HCT116 (cell line): ENCODE measurements at regions not wholly inside any gene's neighbourhood (a gene's known extent, or its start where the extent isn't known, plus 50 kb on each side); places are given as distances from the start of the nearest gene placed in this dataset.

Experiments
- ATAC-seq: fragments of 200-7000 bp; cut with Tn5 transposase; 2 replicates; pipeline ENCODE4 v1.9.1; 2020; ENCODE audit warnings: mild to moderate bottlenecking, moderate library complexity
- BruUV-seq: library from RNA; stranded (reverse); fragments of 400-500 nt; replicated peaks from 2 replicates; lab custom pipeline; 2021; lab: Mats Ljungman, UMichigan
- CTCF ChIA-PET: fragments of 300-600 bp; sonication (Branson Sonifier 250); formaldehyde crosslinking; loops from one replicate; lab custom pipeline; 2021; ENCODE audit warnings: antibody characterized with exemption; lab: Charles Lee
- POLR2A ChIA-PET: fragments of 300-600, 350-600 bp; sonication (Branson Sonifier 250); formaldehyde crosslinking; loops from one replicate; lab custom pipeline; 2021; ENCODE audit warnings: antibody characterized with exemption; lab: Charles Lee
- RAD21 ChIA-PET, 2 experiments: fragments of 300-600 bp; sonication (Branson Sonifier 250); formaldehyde crosslinking; loops; one replicate each; lab custom pipeline; 2023; ENCODE audit warnings: low total read pairs in 2 of 2; ENCODE audit not compliant: uncharacterized antibody in 2 of 2, unreplicated experiment in 2 of 2, low non-redundant PET in 1 of 2; lab: Charles Lee
- DNase-seq: peaks from one replicate; pipeline ENCODE4 v3.0.0-alpha.2; 2010; ENCODE audit warnings: low read depth, low spot score
- H2AFZ ChIP-seq: fragments of 200-600 bp; shearing (Covaris generic), sonication (generic); 2 replicates; pipeline ENCODE4 v1.6.1; 2017; ENCODE audit warnings: low read depth, mixed run types, mixed read lengths, antibody characterized with exemption, low read length; ENCODE audit not compliant: poor library complexity, severe bottlenecking
- H3K27ac ChIP-seq: 2 replicates; pipeline ENCODE4 v1.5.1; 2012; ENCODE audit warnings: low read depth, low read length
- H3K27me3 ChIP-seq: fragments of 200-600 bp; sonication (generic); 2 replicates; pipeline ENCODE4 v1.6.1; 2016; ENCODE audit warnings: mixed run types, low read length, mixed read lengths; ENCODE audit not compliant: insufficient read depth
- H3K36me3 ChIP-seq, 2 experiments: fragments of 200-500 bp in 1 of 2; fragments of 200-600 bp in 1 of 2; sonication (Bioruptor generic) in 1 of 2; sonication (generic) in 1 of 2; 2 replicates each; pipeline versions ENCODE4 v1.5.1 to v1.6.1; 2014 to 2016; ENCODE audit warnings: low read length in 2 of 2, inconsistent platforms in 1 of 2, mixed read lengths in 1 of 2, mixed run types in 1 of 2; ENCODE audit not compliant: insufficient read depth in 2 of 2, control insufficient read depth in 1 of 2
- H3K4me1 ChIP-seq, 2 experiments: fragments of 200-600 bp in 1 of 2; sonication (generic) in 1 of 2; 2 replicates each; pipeline versions ENCODE4 v1.5.1 to v1.6.1; 2012 to 2017; ENCODE audit warnings: low read length in 2 of 2, inconsistent platforms in 1 of 2, mild to moderate bottlenecking in 1 of 2, mixed read lengths in 1 of 2, mixed run types in 1 of 2, moderate library complexity in 1 of 2; ENCODE audit not compliant: insufficient read depth in 2 of 2, control insufficient read depth in 1 of 2
- H3K4me2 ChIP-seq: fragments of 200-600 bp; sonication (generic); 2 replicates; pipeline ENCODE4 v1.6.1; 2017; ENCODE audit warnings: mixed run types, low read length, mixed read lengths
- H3K4me3 ChIP-seq, 2 experiments: fragments of 200-600 bp in 1 of 2; sonication (generic) in 1 of 2; replicated peaks in 1 of 2; 2 replicates each; pipeline ENCODE4 v1.5.1; 2011 to 2016; ENCODE audit warnings: low read length in 2 of 2, control low read depth in 1 of 2, low read depth in 1 of 2, mild to moderate bottlenecking in 1 of 2, mixed read lengths in 1 of 2, mixed run types in 1 of 2
- H3K79me2 ChIP-seq: fragments of 200-600 bp; sonication (generic); 2 replicates; pipeline ENCODE4 v1.6.1; 2017; ENCODE audit warnings: mild to moderate bottlenecking, mixed run types, low read length, moderate library complexity, mixed read lengths; ENCODE audit not compliant: insufficient read depth
- H3K9ac ChIP-seq: fragments of 200-600 bp; sonication (generic); 2 replicates; pipeline ENCODE4 v1.6.1; 2016; ENCODE audit warnings: low read length, mixed read lengths
- H3K9me2 ChIP-seq: fragments of 200-600 bp; sonication (generic), shearing (Covaris generic); 2 replicates; pipeline ENCODE4 v1.6.1; 2017; ENCODE audit warnings: mixed run types, mild to moderate bottlenecking, moderate library complexity; ENCODE audit not compliant: insufficient read depth
- H3K9me3 ChIP-seq, 2 experiments: fragments of 200-500 bp in 1 of 2; fragments of 200-600 bp in 1 of 2; sonication (Bioruptor generic) in 1 of 2; sonication (generic) in 1 of 2; 2 replicates each; pipeline ENCODE4 v1.6.1; 2014 to 2017; ENCODE audit warnings: low read length in 2 of 2, mixed read lengths in 2 of 2, inconsistent platforms in 1 of 2, low read depth in 1 of 2, mild to moderate bottlenecking in 1 of 2, mixed run types in 1 of 2, moderate library complexity in 1 of 2; ENCODE audit not compliant: control insufficient read depth in 1 of 2, insufficient read depth in 1 of 2
- H4K20me1 ChIP-seq: fragments of 200-600 bp; sonication (generic), shearing (Covaris generic); 2 replicates; pipeline ENCODE4 v1.6.1; 2017; ENCODE audit warnings: mixed run types, mild to moderate bottlenecking, moderate library complexity; ENCODE audit not compliant: insufficient read depth
- CBX3 ChIP-seq: IDR thresholded peaks from 2 replicates; pipeline ENCODE4 v1.6.1; 2012; ENCODE audit warnings: low read depth
- EGR1 ChIP-seq: IDR thresholded peaks from 2 replicates; pipeline ENCODE4 v1.6.1; 2012; ENCODE audit warnings: low read depth
- ELF1 ChIP-seq: IDR thresholded peaks from 2 replicates; pipeline ENCODE4 v1.6.1; 2012; ENCODE audit warnings: low read depth, borderline replicate concordance
- EZH2 ChIP-seq: fragments of 200-600 bp; sonication (generic); IDR thresholded peaks from 2 replicates; pipeline ENCODE4 v1.6.1; 2017; ENCODE audit warnings: antibody characterized with exemption, mixed run types
- EZH2phosphoT487 ChIP-seq: fragments of 200-600 bp; IDR thresholded peaks from 2 replicates; pipeline ENCODE4 v1.6.1; 2018; ENCODE audit warnings: antibody characterized with exemption, borderline replicate concordance
- FOSL1 ChIP-seq: IDR thresholded peaks from 2 replicates; pipeline ENCODE4 v1.6.1; 2012; ENCODE audit warnings: low read depth
- JUND ChIP-seq: IDR thresholded peaks from 2 replicates; pipeline ENCODE4 v1.6.1; 2012
- POLR2A ChIP-seq: IDR thresholded peaks from 2 replicates; pipeline ENCODE4 v1.7.0; 2011; ENCODE audit warnings: borderline replicate concordance; ENCODE audit not compliant: insufficient read depth, insufficient read length; ENCODE audit errors: extremely low read depth
- POLR2AphosphoS5 ChIP-seq: IDR thresholded peaks from 2 replicates; pipeline ENCODE4 v1.6.1; 2011; ENCODE audit warnings: mild to moderate bottlenecking, low read depth, low read length, moderate library complexity
- RAD21 ChIP-seq: IDR thresholded peaks from 2 replicates; pipeline ENCODE4 v1.6.1; 2012; ENCODE audit warnings: low read depth, mild to moderate bottlenecking
- TCF7L2 ChIP-seq: IDR thresholded peaks from 2 replicates; pipeline ENCODE4 v1.7.0; 2011; ENCODE audit warnings: borderline replicate concordance, inconsistent platforms; ENCODE audit not compliant: insufficient read depth, insufficient read length; ENCODE audit errors: extremely low read depth
- YY1 ChIP-seq: IDR thresholded peaks from 2 replicates; pipeline ENCODE4 v1.6.1; 2011; ENCODE audit warnings: low read length, low read depth, moderate library complexity, mild to moderate bottlenecking; ENCODE audit not compliant: insufficient replicate concordance; ENCODE audit errors: extremely low read depth
- ZFX ChIP-seq: fragments of 450-650 bp; IDR thresholded peaks from 2 replicates; pipeline ENCODE4 v1.6.1; 2017
- ZNF274 ChIP-seq: fragments of 200-500 bp; sonication (Bioruptor generic); IDR thresholded peaks from 2 replicates; pipeline ENCODE4 v1.6.1; 2014; ENCODE audit warnings: mild to moderate bottlenecking, low read depth, low read length, inconsistent platforms
- intact Hi-C: fragments of 100-400 bp; cut with micrococcal nuclease; formaldehyde crosslinking; loops from 2 replicates; pipeline ENCODE4 v1.10.0; 2022
- TF ChIP-seq, protein P1 (sequence below): IDR thresholded peaks from 2 replicates; pipeline ENCODE4 v1.6.1; 2012
- TF ChIP-seq, protein P2 (sequence below): IDR thresholded peaks from 2 replicates; pipeline ENCODE4 v1.6.1; 2012; ENCODE audit warnings: low read depth
- TF ChIP-seq, protein P3 (sequence below), 3 experiments: fragments of 200-600 bp in 1 of 3; sonication (generic) in 1 of 3; IDR thresholded peaks in 2 of 3; conservative IDR thresholded peaks in 1 of 3; 2 replicates each; pipeline ENCODE4 v1.5.1; 2012 to 2017; ENCODE audit warnings: low read depth in 2 of 3, low read length in 2 of 3, antibody characterized with exemption in 1 of 3, borderline replicate concordance in 1 of 3, control low read depth in 1 of 3, mild to moderate bottlenecking in 1 of 3, mixed read lengths in 1 of 3, mixed run types in 1 of 3, moderate library complexity in 1 of 3; ENCODE audit not compliant: insufficient read depth in 1 of 3

GRCh38 chr10:74763934-74764591, 62.3 kb upstream of the KAT6B start:
- no peak overlapping the region for H2AFZ ChIP-seq
- H3K27ac ChIP-seq = no peak overlapping the region
- no TSS peak for BruUV-seq
- no peaks in the 10 kb centered on the region for H3K9me3 ChIP-seq
- no peak for TF ChIP-seq YY1
- TF ChIP-seq JUND = no peak
- TF ChIP-seq CBX3 = no peak
- TF ChIP-seq ZFX = no peak
- no peak for TF ChIP-seq TCF7L2
- no peak for TF ChIP-seq FOSL1
- TF ChIP-seq RAD21 = no peak
- no peak for TF ChIP-seq ZNF274
- no peak for TF ChIP-seq EGR1
- no peak for TF ChIP-seq EZH2phosphoT487
- no peak for TF ChIP-seq EZH2
- TF ChIP-seq, protein P1, sequence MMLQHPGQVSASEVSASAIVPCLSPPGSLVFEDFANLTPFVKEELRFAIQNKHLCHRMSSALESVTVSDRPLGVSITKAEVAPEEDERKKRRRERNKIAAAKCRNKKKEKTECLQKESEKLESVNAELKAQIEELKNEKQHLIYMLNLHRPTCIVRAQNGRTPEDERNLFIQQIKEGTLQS = no peak
- no peak for TF ChIP-seq POLR2A
- TF ChIP-seq ELF1 = no peak
- TF ChIP-seq POLR2AphosphoS5 = no peak
- TF ChIP-seq, protein P2, sequence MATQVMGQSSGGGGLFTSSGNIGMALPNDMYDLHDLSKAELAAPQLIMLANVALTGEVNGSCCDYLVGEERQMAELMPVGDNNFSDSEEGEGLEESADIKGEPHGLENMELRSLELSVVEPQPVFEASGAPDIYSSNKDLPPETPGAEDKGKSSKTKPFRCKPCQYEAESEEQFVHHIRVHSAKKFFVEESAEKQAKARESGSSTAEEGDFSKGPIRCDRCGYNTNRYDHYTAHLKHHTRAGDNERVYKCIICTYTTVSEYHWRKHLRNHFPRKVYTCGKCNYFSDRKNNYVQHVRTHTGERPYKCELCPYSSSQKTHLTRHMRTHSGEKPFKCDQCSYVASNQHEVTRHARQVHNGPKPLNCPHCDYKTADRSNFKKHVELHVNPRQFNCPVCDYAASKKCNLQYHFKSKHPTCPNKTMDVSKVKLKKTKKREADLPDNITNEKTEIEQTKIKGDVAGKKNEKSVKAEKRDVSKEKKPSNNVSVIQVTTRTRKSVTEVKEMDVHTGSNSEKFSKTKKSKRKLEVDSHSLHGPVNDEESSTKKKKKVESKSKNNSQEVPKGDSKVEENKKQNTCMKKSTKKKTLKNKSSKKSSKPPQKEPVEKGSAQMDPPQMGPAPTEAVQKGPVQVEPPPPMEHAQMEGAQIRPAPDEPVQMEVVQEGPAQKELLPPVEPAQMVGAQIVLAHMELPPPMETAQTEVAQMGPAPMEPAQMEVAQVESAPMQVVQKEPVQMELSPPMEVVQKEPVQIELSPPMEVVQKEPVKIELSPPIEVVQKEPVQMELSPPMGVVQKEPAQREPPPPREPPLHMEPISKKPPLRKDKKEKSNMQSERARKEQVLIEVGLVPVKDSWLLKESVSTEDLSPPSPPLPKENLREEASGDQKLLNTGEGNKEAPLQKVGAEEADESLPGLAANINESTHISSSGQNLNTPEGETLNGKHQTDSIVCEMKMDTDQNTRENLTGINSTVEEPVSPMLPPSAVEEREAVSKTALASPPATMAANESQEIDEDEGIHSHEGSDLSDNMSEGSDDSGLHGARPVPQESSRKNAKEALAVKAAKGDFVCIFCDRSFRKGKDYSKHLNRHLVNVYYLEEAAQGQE = no peak
- TF ChIP-seq, protein P3, sequence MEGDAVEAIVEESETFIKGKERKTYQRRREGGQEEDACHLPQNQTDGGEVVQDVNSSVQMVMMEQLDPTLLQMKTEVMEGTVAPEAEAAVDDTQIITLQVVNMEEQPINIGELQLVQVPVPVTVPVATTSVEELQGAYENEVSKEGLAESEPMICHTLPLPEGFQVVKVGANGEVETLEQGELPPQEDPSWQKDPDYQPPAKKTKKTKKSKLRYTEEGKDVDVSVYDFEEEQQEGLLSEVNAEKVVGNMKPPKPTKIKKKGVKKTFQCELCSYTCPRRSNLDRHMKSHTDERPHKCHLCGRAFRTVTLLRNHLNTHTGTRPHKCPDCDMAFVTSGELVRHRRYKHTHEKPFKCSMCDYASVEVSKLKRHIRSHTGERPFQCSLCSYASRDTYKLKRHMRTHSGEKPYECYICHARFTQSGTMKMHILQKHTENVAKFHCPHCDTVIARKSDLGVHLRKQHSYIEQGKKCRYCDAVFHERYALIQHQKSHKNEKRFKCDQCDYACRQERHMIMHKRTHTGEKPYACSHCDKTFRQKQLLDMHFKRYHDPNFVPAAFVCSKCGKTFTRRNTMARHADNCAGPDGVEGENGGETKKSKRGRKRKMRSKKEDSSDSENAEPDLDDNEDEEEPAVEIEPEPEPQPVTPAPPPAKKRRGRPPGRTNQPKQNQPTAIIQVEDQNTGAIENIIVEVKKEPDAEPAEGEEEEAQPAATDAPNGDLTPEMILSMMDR (IDR thresholded peaks at IDR 0.05 in 2 of 3, conservative IDR thresholded peaks at IDR 0.05 in 1 of 3; ENCODE audit: borderline replicate concordance in 1 of 3, insufficient read depth in 1 of 3, low read depth in 2 of 3, low read length in 2 of 3) = no peak
- intact Hi-C loops = no loop called here
- no peak overlapping the region for H3K4me2 ChIP-seq
- H3K36me3 ChIP-seq = no peaks in the 10 kb centered on the region
- no peaks in the 10 kb centered on the region for H3K9me2 ChIP-seq
- RAD21 ChIA-PET = no interaction called here
- H3K4me1 ChIP-seq = peaks cover 0 to 2% of the 10 kb centered on the region in 2 experiments; a peak in 1 of 4 replicates
- ATAC-seq = no peak
- CTCF ChIA-PET = no interaction called here
- DNase-seq = no peak
- no peaks in the 10 kb centered on the region for H3K79me2 ChIP-seq
- H4K20me1 ChIP-seq = no peaks in the 10 kb centered on the region
- H3K9ac ChIP-seq = no peak overlapping the region
- no peak overlapping the region for H3K4me3 ChIP-seq
- POLR2A ChIA-PET = no interaction called here
- no peaks in the 10 kb centered on the region for H3K27me3 ChIP-seq
